Fibroblast of lung (primary cell): ENCODE measurements at regions not wholly inside any gene's neighbourhood (a gene's known extent, or its start where the extent isn't known, plus 50 kb on each side); places are given as distances from the start of the nearest gene placed in this dataset.

ENCODE experiments used
- DNase-seq, 2 donors: peaks; one replicate each; pipeline versions ENCODE4 v3.0.0 to v3.0.0-alpha.2; 2010; ENCODE audit warnings: low read depth in 2 of 2
- H2AFZ ChIP-seq: 2 replicates; pipeline ENCODE4 v1.5.1; 2012; ENCODE audit warnings: low read length, control low read depth, inconsistent platforms
- H3K27ac ChIP-seq: 2 replicates; pipeline ENCODE4 v1.5.1; 2011; ENCODE audit warnings: low read length, control low read depth; ENCODE audit not compliant: insufficient read depth
- H3K27me3 ChIP-seq: 2 replicates; pipeline ENCODE4 v1.5.1; 2011; ENCODE audit warnings: mild to moderate bottlenecking, low read length; ENCODE audit not compliant: control insufficient read depth, insufficient read depth
- H3K36me3 ChIP-seq: 2 replicates; pipeline ENCODE4 v1.5.1; 2011; ENCODE audit warnings: low read length; ENCODE audit not compliant: control insufficient read depth, insufficient read depth
- H3K4me1 ChIP-seq: 2 replicates; pipeline ENCODE4 v1.5.1; 2011; ENCODE audit warnings: low read length; ENCODE audit not compliant: control insufficient read depth, insufficient read depth; ENCODE audit errors: extremely low read depth
- H3K4me2 ChIP-seq: 2 replicates; pipeline ENCODE4 v1.5.1; 2011; ENCODE audit warnings: low read length, control low read depth; ENCODE audit not compliant: insufficient read depth; ENCODE audit errors: extremely low read depth
- H3K4me3 ChIP-seq, 4 experiments: fragments of 200-600 bp in 1 of 4; sonication (generic) in 1 of 4; replicated peaks in 1 of 4; 2 replicates each; pipeline ENCODE4 v1.5.1; 2011 to 2016; ENCODE audit warnings: low read length in 4 of 4, low read depth in 3 of 4, mild to moderate bottlenecking in 3 of 4, control low read depth in 2 of 4, inconsistent platforms in 1 of 4, mixed read lengths in 1 of 4; ENCODE audit not compliant: insufficient read depth in 1 of 4; ENCODE audit errors: control extremely low read depth in 1 of 4
- H3K79me2 ChIP-seq: 2 replicates; pipeline ENCODE4 v1.5.1; 2012; ENCODE audit warnings: mild to moderate bottlenecking, low read length, inconsistent platforms; ENCODE audit not compliant: control insufficient read depth, insufficient read depth
- H3K9ac ChIP-seq: 2 replicates; pipeline ENCODE4 v1.5.1; 2011; ENCODE audit warnings: mild to moderate bottlenecking, low read length, control low read depth; ENCODE audit not compliant: insufficient read depth
- H3K9me3 ChIP-seq: 2 replicates; pipeline ENCODE4 v1.5.1; 2012; ENCODE audit warnings: low read depth, low read length; ENCODE audit not compliant: control insufficient read depth, insufficient read depth
- H4K20me1 ChIP-seq: 2 replicates; pipeline ENCODE4 v1.5.1; 2011; ENCODE audit warnings: low read length; ENCODE audit not compliant: control insufficient read depth, insufficient read depth; ENCODE audit errors: extremely low read depth
- CTCF ChIP-seq, 2 donors: IDR thresholded peaks in 1 of 2; conservative IDR thresholded peaks in 1 of 2; 1 replicate in 1 of 2; 2 replicates in 1 of 2; pipeline ENCODE4 v1.5.1; 2011 to 2012; ENCODE audit warnings: low read length in 2 of 2, control low read depth in 1 of 2, inconsistent platforms in 1 of 2, low read depth in 1 of 2, mild to moderate bottlenecking in 1 of 2
- EZH2 ChIP-seq: IDR thresholded peaks from 2 replicates; pipeline ENCODE4 v1.5.1; 2012; ENCODE audit warnings: low read length, control low read depth, mild to moderate bottlenecking; ENCODE audit errors: missing control alignments

GRCh38 chr4:89511776-89512175 is 204.2 kb upstream of the GPRIN3 start:
- Histone ChIP-seq H3K9ac (no peak overlapping the region), H3K4me3 (no peak overlapping the region), H3K36me3 (no peaks in the 10 kb centered on the region), H3K27ac (no peak overlapping the region), H3K4me2 (no peak overlapping the region), H3K27me3 (peaks cover under 1% of the 10 kb centered on the region), H3K4me1 (no peaks in the 10 kb centered on the region), H2AFZ (no peak overlapping the region), H3K79me2 (no peaks in the 10 kb centered on the region), H3K9me3 (no peaks in the 10 kb centered on the region), H4K20me1 (no peaks in the 10 kb centered on the region)
- DNase-seq: no peak
- TF ChIP-seq EZH2: no peak
- TF ChIP-seq CTCF (conservative IDR thresholded peaks at IDR 0.05 in 1 of 2, IDR thresholded peaks at IDR 0.05 in 1 of 2; ENCODE audit: low read depth in 1 of 2, low read length in 2 of 2): no peak

GRCh38 chr4:89509708-89510281 is 202.2 kb upstream of the GPRIN3 start:
- peak; percentile 77 to 98 for DNase-seq
- Histone ChIP-seq H3K4me3 (no peak overlapping the region), H3K27me3 (no peaks in the 10 kb centered on the region), H2AFZ (no peak overlapping the region), H3K9ac (no peak overlapping the region), H3K27ac (no peak overlapping the region), H4K20me1 (no peaks in the 10 kb centered on the region), H3K36me3 (no peaks in the 10 kb centered on the region), H3K9me3 (no peaks in the 10 kb centered on the region), H3K4me2 (no peak overlapping the region), H3K79me2 (no peaks in the 10 kb centered on the region), H3K4me1 (no peaks in the 10 kb centered on the region)
- TF ChIP-seq CTCF (conservative IDR thresholded peaks at IDR 0.05 in 1 of 2, IDR thresholded peaks at IDR 0.05 in 1 of 2; ENCODE audit: low read depth in 1 of 2, low read length in 2 of 2) (no peak), EZH2 (no peak)

- H3K9ac ChIP-seq: no peak overlapping the region
- H2AFZ ChIP-seq: no peak overlapping the region
- H4K20me1 ChIP-seq: no peaks in the 10 kb centered on the region
- DNase-seq: peak in 1 of 2 donors; percentile 50
- no peaks in the 10 kb centered on the region for H3K36me3 ChIP-seq
- no peaks in the 10 kb centered on the region for H3K79me2 ChIP-seq
- H3K4me1 ChIP-seq: no peaks in the 10 kb centered on the region
- H3K27me3 ChIP-seq: no peaks in the 10 kb centered on the region
- TF ChIP-seq CTCF (conservative IDR thresholded peaks at IDR 0.05 in 1 of 2, IDR thresholded peaks at IDR 0.05 in 1 of 2; ENCODE audit: low read depth in 1 of 2, low read length in 2 of 2): no peak
- no peak for TF ChIP-seq EZH2
- H3K4me3 ChIP-seq: no peak overlapping the region
- no peak overlapping the region for H3K27ac ChIP-seq
- no peaks in the 10 kb centered on the region for H3K9me3 ChIP-seq
- H3K4me2 ChIP-seq: no peak overlapping the region
Observed at GRCh38 chr4:89506866-89507491, 199.4 kb upstream of the GPRIN3 start.
